NCI-H1092 treated with DMSO at 0.1 percent for 48 hours (cell line): ENCODE measurements at regions not wholly inside any gene's neighbourhood (a gene's known extent, or its start where the extent isn't known, plus 50 kb on each side); places are given as distances from the start of the nearest gene placed in this dataset.
"Not testable (repeated sequence)": the region's sequence is repeated elsewhere in the genome, so short reads cannot be mapped to it uniquely, and the experiment has no call there.

Experiments used
- DNase-seq: peaks from one replicate; lab custom pipeline; 2025; lab: John Stamatoyannopoulos, UW

DNA sequence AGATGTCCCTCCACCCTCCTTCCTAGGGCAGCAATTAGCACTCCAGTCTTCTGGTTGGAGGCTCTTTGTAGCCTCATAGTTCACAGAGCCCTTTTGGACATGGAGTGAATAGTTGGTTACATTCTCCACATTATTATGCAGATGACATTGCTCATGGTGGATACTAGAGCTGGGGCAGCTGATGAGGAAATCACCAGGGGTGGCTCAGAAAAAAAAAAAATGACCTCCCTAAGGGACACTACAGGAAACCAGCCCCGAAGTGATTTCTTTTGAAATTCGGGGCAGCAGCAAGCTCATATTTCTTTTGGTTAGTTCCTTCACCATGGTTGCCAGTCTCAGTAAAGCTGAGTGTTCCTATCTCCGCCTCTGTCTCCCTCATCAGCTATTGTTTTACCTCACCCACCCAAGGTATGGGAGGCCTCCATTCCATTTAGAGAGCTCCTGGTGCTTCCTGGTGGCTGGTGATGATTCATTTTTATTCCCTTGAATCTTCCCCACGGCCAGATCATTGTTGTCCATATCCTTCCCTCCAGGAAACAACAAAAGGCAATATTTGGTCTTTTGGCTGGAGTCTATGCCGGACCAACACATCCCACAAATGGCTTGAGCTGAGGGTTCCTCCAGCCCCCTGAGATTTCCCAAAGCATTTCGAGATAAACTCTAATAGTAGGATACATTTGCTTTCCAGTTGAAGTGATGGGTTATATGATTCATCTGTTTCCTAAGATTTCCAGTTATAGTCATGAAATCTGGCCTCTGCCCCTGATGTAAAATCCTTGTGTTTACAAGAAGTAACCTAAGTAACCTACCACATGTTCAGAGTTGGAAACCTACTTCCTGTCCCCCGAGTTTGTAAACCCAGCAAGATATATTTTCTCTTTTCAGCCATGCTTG lies 56.2 kb upstream of the NID2 start:
- DNase-seq, result no peak

GRCh38 chr14:52122163-52122562 lies 53.3 kb upstream of the NID2 start:
- not testable (repeated sequence) for DNase-seq

- DNase-seq, result no peak
Observed at GRCh38 chr14:52121441-52121840, 52.6 kb upstream of the NID2 start.

GRCh38 chr14:52119030-52119429 lies 50.2 kb upstream of the NID2 start:
- no peak for DNase-seq
